GM19035 (cell line): ENCODE measurements at regions not wholly inside any gene's neighbourhood (a gene's known extent, or its start where the extent isn't known, plus 50 kb on each side); places are given as distances from the start of the nearest gene placed in this dataset.
"Not testable (repeated sequence)": the region's sequence is repeated elsewhere in the genome, so short reads cannot be mapped to it uniquely, and the experiment has no call there.

Experiments
- ATAC-seq: cut with Tn5 transposase; IDR thresholded peaks from one replicate; pipeline ENCODE4 v1.9.1; 2021; ENCODE audit not compliant: unreplicated experiment

GRCh38 chr13:81020010-81020409, 679.1 kb upstream of the SPRY2 start:
- ATAC-seq = no peak

- no peak for ATAC-seq
These were observed 678.0 kb upstream of the SPRY2 start for GRCh38 chr13:81018936-81019335.

- ATAC-seq = no peak
These were observed 676.7 kb upstream of the SPRY2 start for GRCh38 chr13:81017513-81018152.

DNA sequence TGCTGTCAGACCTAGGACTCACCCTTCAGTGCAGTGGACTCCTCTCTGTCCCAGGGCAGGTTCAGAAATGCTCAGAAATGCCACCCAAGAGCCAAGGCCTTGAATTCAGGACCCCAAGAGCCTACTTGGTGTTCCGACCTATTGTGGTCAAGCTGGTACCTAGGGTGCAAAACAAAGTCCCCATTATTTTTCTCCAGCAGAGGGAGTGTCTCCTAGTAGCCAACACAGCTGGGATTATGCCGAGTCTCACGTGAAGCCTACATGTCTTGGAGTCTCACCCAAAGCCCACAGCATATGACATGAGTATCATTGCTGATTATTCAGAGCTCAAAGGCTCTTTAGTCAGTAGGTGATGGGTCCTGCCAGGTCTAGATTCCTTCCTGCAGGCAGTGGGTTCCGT, 671.1 kb upstream of the SPRY2 start:
- ATAC-seq = no peak

DNA sequence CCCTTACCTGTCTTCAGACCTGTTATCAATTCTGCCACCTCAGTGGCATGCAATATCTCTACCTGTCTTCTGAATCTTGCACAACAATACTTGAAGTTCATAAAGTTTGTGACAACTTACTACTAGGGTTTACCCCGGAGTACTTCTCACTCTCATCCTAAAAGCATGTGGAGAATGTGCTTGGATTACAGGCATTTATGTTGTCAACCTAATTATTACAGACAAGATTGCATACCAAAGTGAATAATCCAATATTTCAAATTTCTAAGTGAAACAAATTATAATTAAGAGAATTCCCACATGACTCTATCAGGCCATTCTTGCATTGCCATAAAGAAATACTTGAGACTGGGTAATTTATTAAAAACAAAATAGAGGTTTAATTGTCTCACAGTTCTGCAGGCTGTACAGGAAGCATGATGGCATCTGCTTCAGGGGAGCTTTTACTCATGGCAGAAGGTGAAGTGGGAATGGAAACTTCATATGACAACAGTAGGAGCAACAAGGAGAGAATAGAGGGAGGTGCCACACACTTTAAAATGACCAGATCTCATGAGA, 661.0 kb upstream of the SPRY2 start:
- ATAC-seq = no peak

GRCh38 chr13:80998603-80999002, 657.7 kb upstream of the SPRY2 start:
- ATAC-seq = not testable (repeated sequence)

GRCh38 chr13:80989747-80990146, 648.8 kb upstream of the SPRY2 start:
- no peak for ATAC-seq

DNA sequence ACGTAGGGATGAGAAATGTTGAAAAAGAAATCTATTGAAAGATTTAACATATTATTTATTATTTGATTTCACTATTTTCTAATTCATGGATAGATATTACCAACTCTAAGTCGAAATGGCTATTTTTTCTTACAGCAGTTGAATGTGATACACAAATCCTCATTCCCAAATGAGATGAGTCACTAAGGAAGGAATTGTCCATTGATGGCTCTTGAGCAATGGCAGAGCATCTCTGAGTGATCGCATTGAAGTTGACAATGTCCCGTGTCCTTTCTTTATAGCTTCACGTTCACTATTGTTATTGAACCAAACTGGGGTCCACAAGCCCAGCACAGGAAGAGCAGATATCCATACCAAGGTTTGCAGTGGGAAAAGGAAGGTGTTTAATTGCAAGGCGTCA, 648.3 kb upstream of the SPRY2 start:
- no peak for ATAC-seq

- no peak for ATAC-seq
These were observed 647.6 kb upstream of the SPRY2 start for GRCh38 chr13:80988391-80989151.

GRCh38 chr13:80979035-80979641, 638.2 kb upstream of the SPRY2 start:
- peak; percentile 95 for ATAC-seq

- ATAC-seq = no peak
These were observed 636.2 kb upstream of the SPRY2 start for GRCh38 chr13:80977168-80977567.

DNA sequence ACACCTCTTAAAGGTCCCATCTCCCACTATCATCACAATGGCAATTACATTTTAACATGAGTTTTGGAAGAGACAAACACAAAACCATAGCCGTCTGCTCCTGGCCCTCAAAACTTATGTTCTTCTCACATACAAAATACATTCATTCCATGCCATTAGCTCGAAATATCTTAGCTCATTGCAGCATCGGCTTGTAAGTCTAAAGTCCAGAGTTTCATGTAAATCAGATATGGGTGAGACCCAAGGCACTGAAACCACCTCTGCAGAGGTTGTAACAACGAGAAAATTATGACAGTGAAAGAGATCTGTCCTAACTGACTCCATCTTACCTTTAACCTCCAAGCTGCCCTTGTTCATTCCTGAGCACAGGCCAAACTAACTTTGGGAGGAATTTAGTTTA, 635.0 kb upstream of the SPRY2 start:
- no peak for ATAC-seq

- no peak for ATAC-seq
These were observed 632.8 kb upstream of the SPRY2 start for GRCh38 chr13:80973721-80974120.

DNA sequence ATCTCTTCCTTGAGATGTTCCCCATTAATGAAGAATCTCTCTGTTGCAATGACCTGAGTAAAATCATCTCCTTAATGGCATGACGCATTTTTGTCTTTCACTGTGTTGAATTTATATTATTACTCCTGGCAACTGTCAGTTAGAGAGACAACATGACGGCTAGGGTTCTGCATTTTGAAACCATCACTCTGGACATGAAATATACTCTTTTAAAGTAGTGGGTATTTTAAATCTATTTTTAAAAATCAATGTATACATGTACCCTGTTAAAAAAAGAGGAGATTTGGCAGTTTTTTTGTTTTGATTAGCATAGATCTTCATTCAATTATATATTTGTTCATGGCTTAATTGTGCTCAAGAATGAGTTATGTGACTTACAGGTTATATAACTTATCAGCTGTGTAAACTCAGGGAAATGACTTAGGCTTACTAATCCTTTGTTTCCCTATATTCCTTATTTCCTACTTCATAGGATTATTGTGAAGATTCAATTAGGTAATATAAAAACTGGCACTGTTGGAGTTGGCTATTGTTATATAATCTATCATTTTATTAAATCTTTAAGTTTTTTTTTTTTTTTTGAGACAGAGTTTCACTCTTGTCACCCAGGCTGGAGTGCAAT, 632.0 kb upstream of the SPRY2 start:
- ATAC-seq = no peak

DNA sequence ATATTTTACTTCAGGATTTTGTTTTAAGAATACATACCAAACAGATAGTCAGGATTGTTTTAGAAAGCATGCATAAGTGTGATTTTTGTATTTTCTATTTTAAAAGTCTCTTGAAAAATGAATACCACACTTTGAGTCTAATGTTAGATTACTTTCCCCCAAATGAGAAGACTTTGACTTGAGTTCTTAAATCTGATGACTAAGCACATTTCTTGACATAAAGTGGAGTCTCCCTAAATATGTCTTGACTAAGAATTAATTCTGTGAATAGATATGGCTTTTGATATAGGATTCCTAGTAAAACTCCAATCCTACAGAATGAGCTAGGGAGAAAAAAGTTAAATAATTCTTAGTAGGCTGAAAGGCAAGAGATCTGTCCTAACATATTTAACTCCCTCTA, 624.2 kb upstream of the SPRY2 start:
- no peak for ATAC-seq

DNA sequence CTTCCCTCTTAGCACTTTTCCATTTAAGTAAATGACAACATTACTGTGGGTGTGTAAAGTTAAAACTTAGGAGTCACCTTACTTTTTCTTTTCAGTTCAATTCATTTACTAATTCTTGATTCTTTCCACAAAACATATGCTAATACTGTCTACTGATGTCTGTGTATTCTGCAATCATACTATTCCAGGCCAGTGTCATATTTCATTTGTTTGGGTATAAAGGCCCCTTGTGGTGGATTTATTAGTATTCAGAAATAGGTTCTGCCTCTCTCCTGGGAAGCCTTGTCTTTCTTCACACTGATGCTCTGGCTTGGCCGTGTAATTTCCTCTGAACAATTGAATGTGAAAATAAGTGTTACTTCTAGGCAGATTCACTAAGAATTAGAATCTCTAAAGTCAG, 621.9 kb upstream of the SPRY2 start:
- ATAC-seq = no peak

- no peak for ATAC-seq
These were observed 621.2 kb upstream of the SPRY2 start for GRCh38 chr13:80962173-80962572.

DNA sequence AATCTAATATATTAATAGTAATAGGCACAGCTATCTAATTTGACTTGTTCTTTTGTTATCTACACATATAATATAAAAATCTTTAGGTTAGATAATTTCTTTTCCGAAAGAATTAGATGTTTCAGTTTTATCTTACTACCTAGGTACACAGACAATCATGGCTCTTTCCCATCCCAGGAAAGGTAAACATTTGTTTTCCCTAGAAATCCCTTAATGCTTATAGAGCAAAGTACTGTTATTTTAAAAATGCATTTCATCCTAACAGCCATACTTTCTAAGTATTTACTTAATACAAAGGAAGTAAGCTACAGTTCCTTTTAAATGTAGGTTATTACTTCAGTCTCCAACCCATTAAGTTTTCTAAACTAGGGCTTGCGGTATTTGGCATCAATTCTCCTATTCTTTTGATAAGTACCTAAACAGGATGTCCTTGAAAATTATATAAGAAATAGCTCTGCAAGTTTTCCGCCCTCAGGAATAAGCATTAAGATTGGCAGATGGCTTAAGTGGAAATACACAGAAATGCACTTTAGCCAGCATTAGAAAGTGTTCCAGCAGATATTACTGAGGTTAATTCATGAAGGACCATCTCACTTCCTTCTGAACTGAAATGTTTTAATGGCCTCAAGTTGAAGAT, 616.2 kb upstream of the SPRY2 start:
- no peak for ATAC-seq

GRCh38 chr13:80955501-80955900, 614.6 kb upstream of the SPRY2 start:
- no peak for ATAC-seq

- ATAC-seq = no peak
These were observed 611.2 kb upstream of the SPRY2 start for GRCh38 chr13:80952158-80952557.
